ENCODE measurements at regions not wholly inside any gene's neighbourhood (a gene's known extent, or its start where the extent isn't known, plus 50 kb on each side); places are given as distances from the start of the nearest gene placed in this dataset.

- WGBS, 5 donors, result 65 to 86% (median 82%) methylated on average over 6 of the region's 6 CpGs
- intact Hi-C loops (cut with DNase I; ENCODE audit: low total_unique reads), result no loop called here
- H3K36me3 ChIP-seq, result no peaks in the 10 kb centered on the region
- H3K4me3 ChIP-seq, result no peak overlapping the region
- no peaks in the 10 kb centered on the region for H3K9me3 ChIP-seq
- no peak for TF ChIP-seq POLR2AphosphoS5 (IDR thresholded peaks at IDR 0.05)
- DNase-seq, result no peak
- H3K4me1 ChIP-seq, result no peaks in the 10 kb centered on the region
- H3K27me3 ChIP-seq (replicated peaks in 1 of 7), result no peaks in the 10 kb centered on the region
- H3K27ac ChIP-seq, result no peak overlapping the region
These were observed 53.2 kb upstream of the ADPGK start for GRCh38 chr15:72836676-72837330.

- DNase-seq, result no peak
- TF ChIP-seq POLR2AphosphoS5 (IDR thresholded peaks at IDR 0.05) (no peak), CTCF (IDR thresholded peaks at IDR 0.05 in 8 of 11, conservative IDR thresholded peaks at IDR 0.05 in 3 of 11) (no peak), POLR2A (IDR thresholded peaks at IDR 0.05) (no peak)
- intact Hi-C loops (cut with DNase I; ENCODE audit: low total_unique reads), result no loop called here
- H3K4me1 ChIP-seq, result no peaks in the 10 kb centered on the region
- H3K36me3 ChIP-seq, result no peaks in the 10 kb centered on the region
- H3K27me3 ChIP-seq (replicated peaks in 1 of 7), result peaks cover 0 to 4% (median 0%) of the 10 kb centered on the region in 7 donors
- no peak overlapping the region for H3K4me3 ChIP-seq
- no peaks in the 10 kb centered on the region for H3K9me3 ChIP-seq
- no peak overlapping the region for H3K27ac ChIP-seq
These were observed 51.8 kb upstream of the ADPGK start for GRCh38 chr15:72835294-72835890.

- WGBS, 5 donors, result 32 to 43% (median 36%) methylated on average over 2 of the region's 2 CpGs
These were observed 50.0 kb upstream of the ADPGK start for GRCh38 chr15:72833561-72833960.

More at GRCh38 chr15:72833561-72833960, 50.0 kb upstream of the ADPGK start:
- TF ChIP-seq CTCF (IDR thresholded peaks at IDR 0.05 in 8 of 11, conservative IDR thresholded peaks at IDR 0.05 in 3 of 11) (no peak), POLR2AphosphoS5 (IDR thresholded peaks at IDR 0.05) (no peak), POLR2A (IDR thresholded peaks at IDR 0.05) (no peak)
- intact Hi-C loops (cut with DNase I; ENCODE audit: low total_unique reads), result no loop called here
- Histone ChIP-seq H3K4me3 (no peak overlapping the region), H3K9me3 (no peaks in the 10 kb centered on the region), H3K27ac (no peak overlapping the region), H3K27me3 (replicated peaks in 1 of 7) (peaks cover 0 to 19% (median 0%) of the 10 kb centered on the region in 7 donors), H3K4me1 (no peaks in the 10 kb centered on the region), H3K36me3 (no peaks in the 10 kb centered on the region)
- DNase-seq, result no peak

All from spleen (tissue), 11 donors.